Upper lobe of left lung (tissue), 6 donors: ENCODE measurements at regions not wholly inside any gene's neighbourhood (a gene's known extent, or its start where the extent isn't known, plus 50 kb on each side); places are given as distances from the start of the nearest gene placed in this dataset.

Source experiments
- ATAC-seq, 2 donors: fragments of 200-7000 bp; cut with Tn5 transposase; one replicate each; pipeline ENCODE4 v1.9.1; 2022; ENCODE audit warnings: mild to moderate bottlenecking in 2 of 2, moderate library complexity in 2 of 2; ENCODE audit not compliant: low FRiP score in 2 of 2
- DNase-seq, 2 donors: peaks; one replicate each; pipeline ENCODE4 v3.0.0-alpha.2; 2019 to 2020
- H3K27ac ChIP-seq, 4 donors: fragments of 200-600 bp; sonication (generic); one replicate each; pipeline ENCODE4 v1.5.1; 2016 to 2019
- H3K27me3 ChIP-seq, 4 donors: fragments of 200-600 bp; sonication (generic); one replicate each; pipeline ENCODE4 v1.5.1; 2017 to 2019
- H3K36me3 ChIP-seq, 4 donors: fragments of 200-600 bp; sonication (generic); one replicate each; pipeline ENCODE4 v1.5.1; 2016 to 2019
- H3K4me1 ChIP-seq, 4 donors: fragments of 200-600 bp; sonication (generic); one replicate each; pipeline ENCODE4 v1.5.1; 2018 to 2019
- H3K4me3 ChIP-seq, 4 donors: fragments of 200-600 bp; sonication (generic); one replicate each; pipeline ENCODE4 v1.5.1; 2017 to 2019; ENCODE audit warnings: mild to moderate bottlenecking in 2 of 4, moderate library complexity in 1 of 4
- H3K9me3 ChIP-seq, 4 donors: fragments of 200-600 bp; sonication (generic); one replicate each; pipeline ENCODE4 v1.5.1; 2018 to 2019
- EP300 ChIP-seq, 4 donors: sonication (generic); formaldehyde crosslinking; IDR thresholded peaks; one replicate each; pipeline ENCODE4 v1.5.1; 2017; ENCODE audit warnings: antibody characterized with exemption in 4 of 4, control low read depth in 2 of 4
- POLR2A ChIP-seq, 4 donors: fragments of 450-650 bp; IDR thresholded peaks; one replicate each; pipeline ENCODE4 v1.5.1; 2016 to 2017; ENCODE audit warnings: antibody characterized with exemption in 4 of 4, mild to moderate bottlenecking in 2 of 4
- POLR2AphosphoS5 ChIP-seq, 2 donors: sonication (generic); formaldehyde crosslinking; IDR thresholded peaks; one replicate each; pipeline ENCODE4 v1.5.1; 2017; ENCODE audit warnings: antibody characterized with exemption in 2 of 2
- WGBS, 2 donors: methylation state at CpG; one replicate each; pipeline ENCODE4 v1.1.5; 2017 to 2018; 5-methylcytosine and 5-hydroxymethylcytosine counted together
- TF ChIP-seq, protein P1 (sequence below), 6 experiments: fragments of 450-650 bp in 4 of 6; fragments of 200-600 bp in 2 of 6; sonication (generic) in 2 of 6; IDR thresholded peaks; one replicate each; pipeline ENCODE4 v1.5.1; 2016 to 2019; ENCODE audit warnings: antibody characterized with exemption in 6 of 6
- donor health status: DM: no; HTN: no; CAD: no; lungs with moderate emphysema.
- donor health status: DM: no; HTN: yes; CAD: no; lungs with severe emphysema.

GRCh38 chr16:85283305-85284050 lies 171.2 kb upstream of the CIBAR2 start:
- no peak for TF ChIP-seq EP300 (IDR thresholded peaks at IDR 0.05)
- no peak for TF ChIP-seq POLR2AphosphoS5 (IDR thresholded peaks at IDR 0.05)
- no peak for TF ChIP-seq POLR2A (IDR thresholded peaks at IDR 0.05)
- TF ChIP-seq, protein P1, sequence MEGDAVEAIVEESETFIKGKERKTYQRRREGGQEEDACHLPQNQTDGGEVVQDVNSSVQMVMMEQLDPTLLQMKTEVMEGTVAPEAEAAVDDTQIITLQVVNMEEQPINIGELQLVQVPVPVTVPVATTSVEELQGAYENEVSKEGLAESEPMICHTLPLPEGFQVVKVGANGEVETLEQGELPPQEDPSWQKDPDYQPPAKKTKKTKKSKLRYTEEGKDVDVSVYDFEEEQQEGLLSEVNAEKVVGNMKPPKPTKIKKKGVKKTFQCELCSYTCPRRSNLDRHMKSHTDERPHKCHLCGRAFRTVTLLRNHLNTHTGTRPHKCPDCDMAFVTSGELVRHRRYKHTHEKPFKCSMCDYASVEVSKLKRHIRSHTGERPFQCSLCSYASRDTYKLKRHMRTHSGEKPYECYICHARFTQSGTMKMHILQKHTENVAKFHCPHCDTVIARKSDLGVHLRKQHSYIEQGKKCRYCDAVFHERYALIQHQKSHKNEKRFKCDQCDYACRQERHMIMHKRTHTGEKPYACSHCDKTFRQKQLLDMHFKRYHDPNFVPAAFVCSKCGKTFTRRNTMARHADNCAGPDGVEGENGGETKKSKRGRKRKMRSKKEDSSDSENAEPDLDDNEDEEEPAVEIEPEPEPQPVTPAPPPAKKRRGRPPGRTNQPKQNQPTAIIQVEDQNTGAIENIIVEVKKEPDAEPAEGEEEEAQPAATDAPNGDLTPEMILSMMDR (IDR thresholded peaks at IDR 0.05): no peak
- no peak for ATAC-seq

GRCh38 chr16:85284141-85284817 lies 172.0 kb upstream of the CIBAR2 start:
- ATAC-seq (no peak), DNase-seq (peak in 1 of 2 donors; percentile 59)
- Histone ChIP-seq H3K4me1 (peaks cover 0 to 2% (median 0%) of the 10 kb centered on the region in 4 donors), H3K27me3 (no peaks in the 10 kb centered on the region), H3K27ac (no peak overlapping the region), H3K36me3 (no peaks in the 10 kb centered on the region), H3K9me3 (no peaks in the 10 kb centered on the region), H3K4me3 (no peak overlapping the region)
- 79 to 81% methylated on average over 37 to 38 of the region's 38 CpGs for WGBS, 2 donors
- TF ChIP-seq, protein P1 (IDR thresholded peaks at IDR 0.05): no peak
- no peak for TF ChIP-seq EP300 (IDR thresholded peaks at IDR 0.05)
- no peak for TF ChIP-seq POLR2A (IDR thresholded peaks at IDR 0.05)
- no peak for TF ChIP-seq POLR2AphosphoS5 (IDR thresholded peaks at IDR 0.05)

More at GRCh38 chr16:85283305-85284050, 171.2 kb upstream of the CIBAR2 start:
- no peak overlapping the region for H3K4me3 ChIP-seq
- no peaks in the 10 kb centered on the region for H3K27me3 ChIP-seq
- DNase-seq: peak in 1 of 2 donors; percentile 55
- no peaks in the 10 kb centered on the region for H3K9me3 ChIP-seq
- no peaks in the 10 kb centered on the region for H3K36me3 ChIP-seq
- 88 to 91% methylated on average over 20 to 22 of the region's 22 CpGs for WGBS, 2 donors
- H3K27ac ChIP-seq: no peak overlapping the region
- peaks cover 0 to 2% (median 0%) of the 10 kb centered on the region in 4 donors for H3K4me1 ChIP-seq

GRCh38 chr16:85285681-85286065 lies 173.4 kb upstream of the CIBAR2 start:
- DNase-seq (no peak), ATAC-seq (no peak)
- Histone ChIP-seq H3K4me1 (peaks cover 0 to 4% (median 2%) of the 10 kb centered on the region in 4 donors), H3K4me3 (no peak overlapping the region), H3K27me3 (no peaks in the 10 kb centered on the region), H3K27ac (peak overlapping the region; percentile 8 to 68 (median 33)), H3K36me3 (no peaks in the 10 kb centered on the region), H3K9me3 (no peaks in the 10 kb centered on the region)
- 65 to 79% methylated on average over 5 to 7 of the region's 7 CpGs for WGBS, 2 donors
- TF ChIP-seq EP300 (IDR thresholded peaks at IDR 0.05) (no peak), POLR2A (IDR thresholded peaks at IDR 0.05) (no peak), POLR2AphosphoS5 (IDR thresholded peaks at IDR 0.05) (no peak)
- TF ChIP-seq, protein P1 (IDR thresholded peaks at IDR 0.05): no peak

DNA sequence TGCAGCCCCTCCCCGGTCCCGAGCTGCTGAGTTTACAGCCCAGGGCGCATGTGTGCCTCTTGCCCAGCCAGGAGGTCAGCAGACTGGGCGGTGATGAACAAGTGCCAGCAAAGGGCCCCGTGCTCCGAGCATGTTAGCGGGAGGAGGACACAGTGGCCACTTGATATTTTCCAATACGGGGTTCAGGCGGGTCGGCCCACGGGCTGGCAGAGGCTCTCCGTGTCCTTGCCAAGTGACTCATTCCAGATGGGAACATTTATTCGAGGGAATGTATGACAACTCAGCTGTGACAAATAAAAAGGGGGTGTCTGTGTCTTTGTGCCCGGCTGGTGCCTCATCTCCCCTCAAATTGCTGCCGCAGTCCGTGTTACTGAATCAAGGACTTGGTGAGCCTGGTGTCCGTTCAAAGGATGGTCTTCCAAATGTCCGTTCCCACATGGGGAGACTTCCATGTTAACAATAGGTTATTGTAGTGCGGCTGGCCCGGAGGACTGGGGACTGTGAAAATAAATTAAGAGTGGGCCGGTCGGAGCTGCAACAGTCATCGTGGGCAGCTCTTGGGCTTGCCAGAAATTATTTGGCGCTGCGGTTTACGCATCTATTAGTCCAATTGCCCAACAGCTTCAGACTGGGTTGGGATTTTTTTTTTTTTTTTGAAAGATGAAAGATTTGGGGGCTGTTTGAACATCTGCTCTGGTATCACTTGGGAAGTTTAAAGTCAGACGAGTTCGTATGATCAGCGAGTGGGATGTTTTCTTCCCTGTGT lies 174.0 kb upstream of the CIBAR2 start:
- H3K27ac ChIP-seq: peak overlapping the region; percentile 24 to 68 (median 46)
- TF ChIP-seq, protein P1 (IDR thresholded peaks at IDR 0.05): no peak
- TF ChIP-seq EP300 (IDR thresholded peaks at IDR 0.05): peak in 1 of 4 donors; percentile 2
- no peak for TF ChIP-seq POLR2A (IDR thresholded peaks at IDR 0.05)
- TF ChIP-seq POLR2AphosphoS5 (IDR thresholded peaks at IDR 0.05): peak; percentile 44 to 53
- peaks cover 0 to 10% (median 4%) of the 10 kb centered on the region in 4 donors for H3K4me1 ChIP-seq
- 80 to 85% methylated on average over 16 to 28 of the region's 29 CpGs for WGBS, 2 donors
- ATAC-seq (peak in 1 of 2 donors; percentile 55), DNase-seq (peak in 1 of 2 donors; percentile 77)
- H3K27me3 ChIP-seq: no peaks in the 10 kb centered on the region
- no peaks in the 10 kb centered on the region for H3K9me3 ChIP-seq
- H3K36me3 ChIP-seq: no peaks in the 10 kb centered on the region
- H3K4me3 ChIP-seq: no peak overlapping the region
